Tibial nerve (tissue), 4 donors: ENCODE measurements at regions not wholly inside any gene's neighbourhood (a gene's known extent, or its start where the extent isn't known, plus 50 kb on each side); places are given as distances from the start of the nearest gene placed in this dataset.

Experiments used
- DNase-seq, 2 donors: peaks; one replicate each; pipeline ENCODE4 v3.0.0-alpha.2; 2019; ENCODE audit warnings: low spot score in 2 of 2
- H3K27ac ChIP-seq, 4 donors: fragments of 200-600 bp; sonication (generic) in 3 of 4; one replicate each; pipeline ENCODE4 v1.5.1; 2017 to 2019; ENCODE audit warnings: mild to moderate bottlenecking in 1 of 4
- H3K27me3 ChIP-seq, 2 donors: fragments of 200-600 bp; sonication (generic) in 1 of 2; one replicate each; pipeline versions ENCODE4 v1.5.1 to v1.6.0; 2017 to 2019
- H3K36me3 ChIP-seq, 3 donors: fragments of 200-600 bp; sonication (generic); one replicate each; pipeline ENCODE4 v1.5.1; 2018 to 2019
- H3K4me1 ChIP-seq, 4 donors: fragments of 200-600 bp; sonication (generic) in 3 of 4; one replicate each; pipeline ENCODE4 v1.5.1; 2017 to 2019
- H3K4me3 ChIP-seq, 4 donors: fragments of 200-600 bp; sonication (generic) in 3 of 4; one replicate each; pipeline ENCODE4 v1.5.1; 2017 to 2019; ENCODE audit warnings: mild to moderate bottlenecking in 1 of 4, moderate library complexity in 1 of 4
- H3K9me3 ChIP-seq, 4 donors: fragments of 200-600 bp; sonication (generic) in 3 of 4; one replicate each; pipeline ENCODE4 v1.5.1; 2017 to 2019
- EP300 ChIP-seq, 2 donors: sonication (generic); formaldehyde crosslinking; IDR thresholded peaks; one replicate each; pipeline ENCODE4 v1.6.1; 2017; ENCODE audit warnings: antibody characterized with exemption in 2 of 2, mild to moderate bottlenecking in 1 of 2
- POLR2A ChIP-seq, 2 donors: fragments of 450-650 bp; IDR thresholded peaks; one replicate each; pipeline ENCODE4 v1.6.1; 2017; ENCODE audit warnings: antibody characterized with exemption in 2 of 2, mild to moderate bottlenecking in 2 of 2, moderate library complexity in 2 of 2
- WGBS, 2 donors: methylation state at CpG; one replicate each; pipeline ENCODE4 v1.1.5; 2018; 5-methylcytosine and 5-hydroxymethylcytosine counted together
- TF ChIP-seq, protein P1 (sequence below), 5 experiments: fragments of 200-600 bp in 3 of 5; fragments of 450-650 bp in 2 of 5; sonication (generic) in 3 of 5; IDR thresholded peaks; one replicate each; pipeline ENCODE4 v1.5.1; 2016 to 2019; ENCODE audit warnings: antibody characterized with exemption in 5 of 5, mild to moderate bottlenecking in 3 of 5, moderate library complexity in 2 of 5

DNA sequence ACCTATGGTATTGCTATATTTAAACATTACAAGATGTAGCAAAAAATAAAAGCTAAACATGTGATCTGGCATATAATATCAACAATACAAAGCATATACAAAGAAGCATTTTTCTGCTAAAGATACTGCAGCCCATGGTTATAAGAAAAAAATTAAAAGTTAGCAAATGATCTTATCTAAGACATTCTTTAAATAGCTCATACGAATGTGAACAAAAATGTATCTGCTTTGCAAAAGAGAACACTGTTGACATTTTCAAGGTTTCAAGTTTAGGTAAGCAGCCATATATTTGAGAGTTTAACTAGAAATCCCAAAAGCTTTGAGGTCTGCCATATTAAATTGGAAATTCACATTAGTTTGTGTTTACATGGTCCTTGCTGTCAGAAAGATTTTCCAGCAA is 301.0 kb upstream of the SLC39A10 start:
- Histone ChIP-seq H3K27me3 (no peaks in the 10 kb centered on the region), H3K4me1 (no peaks in the 10 kb centered on the region), H3K9me3 (peaks cover 0 to 7% (median 0%) of the 10 kb centered on the region in 4 donors), H3K36me3 (no peaks in the 10 kb centered on the region), H3K27ac (no peak overlapping the region), H3K4me3 (no peak overlapping the region)
- TF ChIP-seq POLR2A (IDR thresholded peaks at IDR 0.05) (no peak), EP300 (IDR thresholded peaks at IDR 0.05) (no peak)
- TF ChIP-seq, protein P1, sequence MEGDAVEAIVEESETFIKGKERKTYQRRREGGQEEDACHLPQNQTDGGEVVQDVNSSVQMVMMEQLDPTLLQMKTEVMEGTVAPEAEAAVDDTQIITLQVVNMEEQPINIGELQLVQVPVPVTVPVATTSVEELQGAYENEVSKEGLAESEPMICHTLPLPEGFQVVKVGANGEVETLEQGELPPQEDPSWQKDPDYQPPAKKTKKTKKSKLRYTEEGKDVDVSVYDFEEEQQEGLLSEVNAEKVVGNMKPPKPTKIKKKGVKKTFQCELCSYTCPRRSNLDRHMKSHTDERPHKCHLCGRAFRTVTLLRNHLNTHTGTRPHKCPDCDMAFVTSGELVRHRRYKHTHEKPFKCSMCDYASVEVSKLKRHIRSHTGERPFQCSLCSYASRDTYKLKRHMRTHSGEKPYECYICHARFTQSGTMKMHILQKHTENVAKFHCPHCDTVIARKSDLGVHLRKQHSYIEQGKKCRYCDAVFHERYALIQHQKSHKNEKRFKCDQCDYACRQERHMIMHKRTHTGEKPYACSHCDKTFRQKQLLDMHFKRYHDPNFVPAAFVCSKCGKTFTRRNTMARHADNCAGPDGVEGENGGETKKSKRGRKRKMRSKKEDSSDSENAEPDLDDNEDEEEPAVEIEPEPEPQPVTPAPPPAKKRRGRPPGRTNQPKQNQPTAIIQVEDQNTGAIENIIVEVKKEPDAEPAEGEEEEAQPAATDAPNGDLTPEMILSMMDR (IDR thresholded peaks at IDR 0.05), result no peak
- 33 to 39% methylated on average over 1 of the region's 1 CpG for WGBS, 2 donors
- no peak for DNase-seq

DNA sequence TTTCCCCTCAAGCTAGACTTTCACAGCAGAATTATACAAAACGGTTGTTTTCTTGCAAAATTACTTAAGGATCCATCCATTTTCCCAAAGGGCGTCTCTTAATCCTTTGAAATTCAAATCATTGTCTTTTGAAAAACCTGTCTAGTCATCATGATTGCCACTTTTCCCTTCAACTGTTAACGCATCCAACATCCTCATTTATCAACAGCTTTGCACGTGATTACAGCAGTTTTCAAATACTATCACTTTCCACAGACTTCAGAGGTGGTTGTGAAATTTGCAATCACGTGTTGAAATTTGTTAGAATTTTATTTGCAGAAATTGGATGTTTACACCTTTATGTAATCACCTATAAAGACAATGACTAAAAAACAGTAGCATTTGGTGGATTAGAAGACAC is 304.4 kb upstream of the SLC39A10 start:
- peaks cover 0 to 12% (median 0%) of the 10 kb centered on the region in 4 donors for H3K9me3 ChIP-seq
- no peaks in the 10 kb centered on the region for H3K4me1 ChIP-seq
- no peak overlapping the region for H3K4me3 ChIP-seq
- no peaks in the 10 kb centered on the region for H3K36me3 ChIP-seq
- H3K27me3 ChIP-seq, result no peaks in the 10 kb centered on the region
- WGBS, 2 donors, result 58 to 64% methylated on average over 5 of the region's 5 CpGs
- DNase-seq, result no peak
- TF ChIP-seq EP300 (IDR thresholded peaks at IDR 0.05) (no peak), POLR2A (IDR thresholded peaks at IDR 0.05) (no peak)
- TF ChIP-seq, protein P1 (IDR thresholded peaks at IDR 0.05), result no peak
- H3K27ac ChIP-seq, result no peak overlapping the region

DNA sequence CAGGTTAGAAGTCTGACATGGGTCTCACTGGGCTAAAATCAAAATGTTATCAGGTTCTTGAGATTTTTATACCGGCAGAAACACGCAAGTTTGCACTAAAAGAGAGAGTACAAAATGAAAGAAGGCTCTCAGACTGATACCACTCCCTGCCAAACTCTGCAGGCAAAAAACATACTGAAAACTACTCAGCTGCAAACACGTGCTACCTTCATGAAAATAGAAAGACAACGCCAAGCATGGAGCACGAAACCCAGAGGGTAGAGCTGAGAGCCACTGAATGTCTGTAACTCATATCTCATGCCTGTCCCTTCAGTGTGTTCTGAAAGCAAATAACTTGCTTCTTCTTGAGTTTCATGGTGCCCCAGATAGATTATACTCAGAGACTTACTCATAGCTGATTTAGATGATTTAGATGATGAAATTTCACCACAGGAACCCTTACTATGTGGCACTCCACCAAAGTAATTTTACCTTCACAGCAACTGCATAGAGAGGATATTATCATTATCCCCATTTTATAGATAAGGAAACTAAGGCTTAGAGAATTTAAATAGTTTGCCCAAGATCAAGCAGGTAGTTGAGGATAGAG is 313.0 kb upstream of the SLC39A10 start:
- no peak for DNase-seq
- Histone ChIP-seq H3K9me3 (peaks cover 0 to 5% (median 0%) of the 10 kb centered on the region in 4 donors), H3K27me3 (no peaks in the 10 kb centered on the region), H3K4me1 (no peaks in the 10 kb centered on the region), H3K36me3 (no peaks in the 10 kb centered on the region), H3K4me3 (no peak overlapping the region), H3K27ac (no peak overlapping the region)
- TF ChIP-seq POLR2A (IDR thresholded peaks at IDR 0.05) (no peak), EP300 (IDR thresholded peaks at IDR 0.05) (no peak)
- TF ChIP-seq, protein P1 (IDR thresholded peaks at IDR 0.05), result no peak
- 64 to 69% methylated on average over 5 of the region's 5 CpGs for WGBS, 2 donors

DNA sequence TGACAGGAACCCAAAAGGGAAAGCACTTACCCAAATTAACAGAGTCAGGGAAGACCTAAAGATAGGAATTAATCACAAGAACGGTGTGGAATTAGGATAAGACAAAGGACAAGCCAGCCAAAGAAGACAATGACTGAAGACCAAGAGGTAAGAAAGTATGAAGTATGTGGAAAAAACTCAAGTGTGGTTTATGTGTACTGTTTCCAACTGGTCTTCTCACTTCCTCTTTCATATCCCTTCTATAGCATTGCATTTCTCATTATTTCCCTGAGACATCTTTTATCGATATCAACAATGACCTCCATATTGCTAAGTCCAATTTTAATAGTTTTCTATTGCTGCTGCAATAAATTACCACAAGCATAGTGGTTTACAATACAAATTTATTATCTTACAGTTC is 313.5 kb upstream of the SLC39A10 start:
- Histone ChIP-seq H3K4me3 (no peak overlapping the region), H3K4me1 (no peaks in the 10 kb centered on the region), H3K36me3 (no peaks in the 10 kb centered on the region), H3K27me3 (no peaks in the 10 kb centered on the region), H3K27ac (no peak overlapping the region), H3K9me3 (peaks cover 0 to 5% (median 0%) of the 10 kb centered on the region in 4 donors)
- DNase-seq, result no peak
- no peak for TF ChIP-seq POLR2A (IDR thresholded peaks at IDR 0.05)
- no peak for TF ChIP-seq EP300 (IDR thresholded peaks at IDR 0.05)
- TF ChIP-seq, protein P1 (IDR thresholded peaks at IDR 0.05), result no peak
- WGBS, 2 donors, result 89 to 90% methylated on average over 2 of the region's 2 CpGs

DNA sequence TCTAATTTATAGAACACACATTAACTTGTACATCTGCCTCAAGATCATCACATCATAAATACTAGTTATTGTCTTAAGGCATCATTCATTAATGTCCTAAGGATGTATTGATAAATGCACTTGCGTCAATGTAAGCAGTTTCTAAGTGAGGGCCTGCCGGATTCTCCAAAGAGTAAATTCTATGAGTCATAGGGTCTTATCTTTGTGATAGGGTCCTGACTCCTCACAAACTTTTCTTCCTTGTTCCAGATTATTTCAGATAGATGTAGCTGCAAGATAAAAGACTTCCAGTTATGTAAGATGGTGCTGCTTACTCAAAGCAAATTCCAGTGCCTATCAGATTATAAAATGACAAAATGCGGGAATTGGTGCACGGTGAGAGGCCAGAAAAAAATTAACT is 315.0 kb upstream of the SLC39A10 start:
- Histone ChIP-seq H3K27me3 (no peaks in the 10 kb centered on the region), H3K36me3 (no peaks in the 10 kb centered on the region), H3K4me1 (no peaks in the 10 kb centered on the region), H3K4me3 (no peak overlapping the region), H3K9me3 (no peaks in the 10 kb centered on the region), H3K27ac (no peak overlapping the region)
- no peak for DNase-seq
- 77 to 79% methylated on average over 4 of the region's 4 CpGs for WGBS, 2 donors
- no peak for TF ChIP-seq EP300 (IDR thresholded peaks at IDR 0.05)
- TF ChIP-seq POLR2A (IDR thresholded peaks at IDR 0.05), result no peak
- TF ChIP-seq, protein P1 (IDR thresholded peaks at IDR 0.05), result no peak
